GM23338 (cell line): ENCODE measurements at regions not wholly inside any gene's neighbourhood (a gene's known extent, or its start where the extent isn't known, plus 50 kb on each side); places are given as distances from the start of the nearest gene placed in this dataset.

ENCODE experiments used
- ATAC-seq: fragments of 200-7000 bp; cut with Tn5 transposase; 3 replicates; pipeline ENCODE4 v1.9.1; 2020
- DNase-seq: peaks from one replicate; pipeline ENCODE4 v3.0.0-alpha.2; 2015; ENCODE audit warnings: low spot score
- H2AFZ ChIP-seq: fragments of 200-600 bp; sonication (generic); 2 replicates; pipeline ENCODE4 v1.8.0; 2016; ENCODE audit warnings: antibody characterized with exemption, mild to moderate bottlenecking, moderate library complexity
- H3F3A ChIP-seq: fragments of 200-600 bp; sonication (generic); replicated peaks from 2 replicates; pipeline ENCODE4 v1.8.0; 2017; ENCODE audit warnings: antibody characterized with exemption, mixed run types, low read depth
- H3K27ac ChIP-seq: fragments of 200-600 bp; sonication (generic); 2 replicates; pipeline ENCODE4 v1.6.1; 2016; ENCODE audit warnings: low read depth
- H3K27me3 ChIP-seq: fragments of 200-600 bp; sonication (generic); 2 replicates; pipeline ENCODE4 v1.8.0; 2016; ENCODE audit warnings: mild to moderate bottlenecking, mixed run types, moderate library complexity; ENCODE audit not compliant: insufficient read depth
- H3K36me3 ChIP-seq: fragments of 200-600 bp; sonication (generic); 2 replicates; pipeline ENCODE4 v1.8.0; 2016; ENCODE audit warnings: mild to moderate bottlenecking; ENCODE audit not compliant: insufficient read depth
- H3K4me1 ChIP-seq: fragments of 200-600 bp; sonication (generic); 2 replicates; pipeline ENCODE4 v1.8.0; 2016; ENCODE audit warnings: mild to moderate bottlenecking, moderate library complexity; ENCODE audit not compliant: insufficient read depth
- H3K4me2 ChIP-seq: fragments of 200-600 bp; sonication (generic); 2 replicates; pipeline ENCODE4 v1.7.1; 2017; ENCODE audit warnings: mixed run types
- H3K4me3 ChIP-seq: fragments of 200-600 bp; sonication (generic); 2 replicates; pipeline ENCODE4 v1.6.1; 2016; ENCODE audit warnings: mixed run types
- H3K79me2 ChIP-seq: fragments of 200-600 bp; sonication (generic); replicated peaks from 2 replicates; pipeline ENCODE4 v1.8.0; 2017; ENCODE audit warnings: mild to moderate bottlenecking; ENCODE audit not compliant: insufficient read depth
- H3K9me2 ChIP-seq: fragments of 200-600 bp; sonication (generic); 2 replicates; pipeline ENCODE4 v1.8.0; 2017; ENCODE audit not compliant: insufficient read depth
- H4K20me1 ChIP-seq: fragments of 200-600 bp; sonication (generic); replicated peaks from 2 replicates; pipeline ENCODE4 v1.8.0; 2017; ENCODE audit warnings: mild to moderate bottlenecking; ENCODE audit not compliant: insufficient read depth
- H3K27ac Mint-ChIP-seq: 2 replicates; pipeline ENCODE4 v1.8.0; 2020; ENCODE audit warnings: inconsistent platforms, mild to moderate bottlenecking, moderate library complexity, mixed read lengths
- H3K27me3 Mint-ChIP-seq: 3 replicates; pipeline ENCODE4 v1.8.0; 2022; ENCODE audit warnings: low read depth, mild to moderate bottlenecking, moderate library complexity, mixed read lengths, inconsistent platforms; ENCODE audit not compliant: insufficient read depth, poor library complexity
- H3K36me3 Mint-ChIP-seq: 3 replicates; pipeline ENCODE4 v1.8.0; 2021; ENCODE audit warnings: low read depth, mild to moderate bottlenecking, inconsistent platforms, moderate library complexity, mixed read lengths
- H3K4me1 Mint-ChIP-seq: 3 replicates; pipeline ENCODE4 v1.8.0; 2020; ENCODE audit warnings: mild to moderate bottlenecking, inconsistent platforms, mixed read lengths
- H3K4me3 Mint-ChIP-seq: 3 replicates; pipeline ENCODE4 v1.8.0; 2021; ENCODE audit warnings: moderate library complexity, mild to moderate bottlenecking, inconsistent platforms, mixed read lengths
- H3K9me3 Mint-ChIP-seq: 3 replicates; pipeline ENCODE4 v1.8.0; 2020; ENCODE audit warnings: moderate library complexity, mild to moderate bottlenecking, inconsistent platforms, mixed read lengths
- CREB1 ChIP-seq: fragments of 250-450 bp; sonication (Bioruptor Pico); IDR thresholded peaks from 2 replicates; pipeline ENCODE4 v1.5.0; 2020; ENCODE audit warnings: low read depth, mild to moderate bottlenecking, moderate library complexity
- EZH2phosphoT487 ChIP-seq: fragments of 200-600 bp; sonication (generic); IDR thresholded peaks from one replicate; pipeline ENCODE4 v1.8.1; 2018; ENCODE audit warnings: antibody characterized with exemption; ENCODE audit not compliant: unreplicated experiment
- POLR2AphosphoS5 ChIP-seq: IDR thresholded peaks from 2 replicates; pipeline ENCODE4 v1.6.1; 2016; ENCODE audit warnings: antibody characterized with exemption, low read depth
- STAT1 ChIP-seq: IDR thresholded peaks from one replicate; pipeline ENCODE4 v1.6.1; 2016; ENCODE audit warnings: antibody characterized with exemption; ENCODE audit not compliant: unreplicated experiment
- ZNF331 ChIP-seq: fragments of 250-450 bp; sonication (Bioruptor Pico); IDR thresholded peaks from 2 replicates; pipeline ENCODE4 v1.5.0; 2020; ENCODE audit warnings: low read depth, mild to moderate bottlenecking, moderate library complexity
- ZNF462 ChIP-seq: fragments of 250-450 bp; sonication (Bioruptor Pico); IDR thresholded peaks from 2 replicates; pipeline ENCODE4 v1.5.0; 2020; ENCODE audit warnings: mild to moderate bottlenecking, moderate library complexity
- TF ChIP-seq, protein P1 (sequence below), 2 experiments: fragments of 200-600 bp in 1 of 2; sonication (generic) in 1 of 2; conservative IDR thresholded peaks; 2 replicates each; pipeline versions ENCODE4 v1.5.1 to v1.6.1; 2016 to 2017; ENCODE audit warnings: antibody characterized with exemption in 2 of 2, low read depth in 2 of 2, mild to moderate bottlenecking in 2 of 2, moderate library complexity in 1 of 2
- TF ChIP-seq, protein P2 (sequence below): IDR thresholded peaks from 2 replicates; pipeline ENCODE4 v1.6.1; 2016; ENCODE audit warnings: antibody characterized with exemption

DNA sequence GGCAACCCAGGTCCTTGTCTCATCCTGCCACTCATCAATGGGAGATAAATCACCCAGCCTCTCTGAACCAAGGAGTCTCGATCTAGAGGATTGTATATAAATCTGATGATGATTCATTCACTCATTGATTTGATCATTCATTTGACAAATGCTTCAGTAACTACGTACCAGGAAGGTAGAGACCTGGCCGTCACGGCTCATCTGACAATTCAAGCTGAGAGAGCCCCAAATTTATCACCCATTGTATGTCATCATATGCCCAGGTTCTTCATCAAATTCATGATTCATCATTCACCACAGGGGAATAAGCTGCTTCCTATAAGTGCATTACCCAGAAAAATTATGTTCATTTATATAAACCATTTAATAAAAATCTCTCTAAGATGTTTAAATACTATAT lies 116.9 kb downstream of the FAM161A start:
- Mint-ChIP-seq H3K27me3 (no peaks in the 10 kb centered on the region), H3K36me3 (no peaks in the 10 kb centered on the region), H3K4me3 (no peak overlapping the region), H3K4me1 (peaks cover 3% of the 10 kb centered on the region; the same call in 1 of the 3 replicates), H3K9me3 (no peaks in the 10 kb centered on the region), H3K27ac (no peak overlapping the region)
- Histone ChIP-seq H4K20me1 (no peaks in the 10 kb centered on the region), H3K4me3 (no peak overlapping the region), H3F3A (no peaks in the 10 kb centered on the region), H2AFZ (0 out of 2 replicates have a peak overlapping the region, but pooled peaks have one; percentile 43), H3K4me1 (no peaks in the 10 kb centered on the region), H3K36me3 (no peaks in the 10 kb centered on the region), H3K9me2 (no peaks in the 10 kb centered on the region), H3K79me2 (no peaks in the 10 kb centered on the region), H3K4me2 (no peak overlapping the region), H3K27me3 (no peaks in the 10 kb centered on the region), H3K27ac (no peak overlapping the region)
- no peak for TF ChIP-seq ZNF462 (CRISPR knock-in tag)
- no peak for TF ChIP-seq POLR2AphosphoS5
- no peak for TF ChIP-seq STAT1
- TF ChIP-seq, protein P1, sequence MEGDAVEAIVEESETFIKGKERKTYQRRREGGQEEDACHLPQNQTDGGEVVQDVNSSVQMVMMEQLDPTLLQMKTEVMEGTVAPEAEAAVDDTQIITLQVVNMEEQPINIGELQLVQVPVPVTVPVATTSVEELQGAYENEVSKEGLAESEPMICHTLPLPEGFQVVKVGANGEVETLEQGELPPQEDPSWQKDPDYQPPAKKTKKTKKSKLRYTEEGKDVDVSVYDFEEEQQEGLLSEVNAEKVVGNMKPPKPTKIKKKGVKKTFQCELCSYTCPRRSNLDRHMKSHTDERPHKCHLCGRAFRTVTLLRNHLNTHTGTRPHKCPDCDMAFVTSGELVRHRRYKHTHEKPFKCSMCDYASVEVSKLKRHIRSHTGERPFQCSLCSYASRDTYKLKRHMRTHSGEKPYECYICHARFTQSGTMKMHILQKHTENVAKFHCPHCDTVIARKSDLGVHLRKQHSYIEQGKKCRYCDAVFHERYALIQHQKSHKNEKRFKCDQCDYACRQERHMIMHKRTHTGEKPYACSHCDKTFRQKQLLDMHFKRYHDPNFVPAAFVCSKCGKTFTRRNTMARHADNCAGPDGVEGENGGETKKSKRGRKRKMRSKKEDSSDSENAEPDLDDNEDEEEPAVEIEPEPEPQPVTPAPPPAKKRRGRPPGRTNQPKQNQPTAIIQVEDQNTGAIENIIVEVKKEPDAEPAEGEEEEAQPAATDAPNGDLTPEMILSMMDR (conservative IDR thresholded peaks at IDR 0.05; ENCODE audit: low read depth in 2 of 2), result no peak
- TF ChIP-seq CREB1, result no peak
- TF ChIP-seq ZNF331 (CRISPR knock-in tag), result no peak
- TF ChIP-seq EZH2phosphoT487, result no peak
- TF ChIP-seq, protein P2, sequence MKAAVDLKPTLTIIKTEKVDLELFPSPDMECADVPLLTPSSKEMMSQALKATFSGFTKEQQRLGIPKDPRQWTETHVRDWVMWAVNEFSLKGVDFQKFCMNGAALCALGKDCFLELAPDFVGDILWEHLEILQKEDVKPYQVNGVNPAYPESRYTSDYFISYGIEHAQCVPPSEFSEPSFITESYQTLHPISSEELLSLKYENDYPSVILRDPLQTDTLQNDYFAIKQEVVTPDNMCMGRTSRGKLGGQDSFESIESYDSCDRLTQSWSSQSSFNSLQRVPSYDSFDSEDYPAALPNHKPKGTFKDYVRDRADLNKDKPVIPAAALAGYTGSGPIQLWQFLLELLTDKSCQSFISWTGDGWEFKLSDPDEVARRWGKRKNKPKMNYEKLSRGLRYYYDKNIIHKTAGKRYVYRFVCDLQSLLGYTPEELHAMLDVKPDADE, result no peak
- DNase-seq (no peak), ATAC-seq (no peak)
